Ovary (tissue), 7 donors: ENCODE measurements at regions not wholly inside any gene's neighbourhood (a gene's known extent, or its start where the extent isn't known, plus 50 kb on each side); places are given as distances from the start of the nearest gene placed in this dataset.

ENCODE experiments used
- DNase-seq, 5 donors: peaks; one replicate each; pipeline ENCODE4 v3.0.0-alpha.2; 2019 to 2020
- H3K27ac ChIP-seq, 2 donors: fragments of 200-600 bp; one replicate each; pipeline versions ENCODE4 v1.5.1 to v1.8.0; 2019 to 2022
- H3K27me3 ChIP-seq: fragments of 200-600 bp; one replicate; pipeline ENCODE4 v1.8.0; 2022
- H3K36me3 ChIP-seq: fragments of 200-600 bp; sonication (generic); one replicate; pipeline ENCODE4 v1.5.1; 2019
- H3K4me1 ChIP-seq: one replicate; pipeline ENCODE4 v1.8.1; 2013; ENCODE audit warnings: mild to moderate bottlenecking, moderate library complexity; ENCODE audit not compliant: insufficient read depth
- H3K4me3 ChIP-seq: fragments of 200-600 bp; sonication (generic); one replicate; pipeline ENCODE4 v1.5.1; 2017
- H3K9me3 ChIP-seq, 2 donors: fragments of 200-600 bp in 1 of 2; sonication (generic) in 1 of 2; one replicate each; pipeline versions ENCODE4 v1.5.1 to v1.8.1; 2013 to 2019; ENCODE audit warnings: mild to moderate bottlenecking in 1 of 2, moderate library complexity in 1 of 2
- CTCF ChIP-seq, 3 donors: fragments of 450-650 bp in 2 of 3; fragments of 200-600 bp in 1 of 3; IDR thresholded peaks; one replicate each; pipeline versions ENCODE4 v1.5.1 to v1.8.0; 2016 to 2022; ENCODE audit warnings: antibody characterized with exemption in 3 of 3, mild to moderate bottlenecking in 1 of 3
- EP300 ChIP-seq: sonication (generic); formaldehyde crosslinking; IDR thresholded peaks from one replicate; pipeline ENCODE4 v1.6.1; 2017; ENCODE audit warnings: antibody characterized with exemption
- POLR2A ChIP-seq: fragments of 450-650 bp; IDR thresholded peaks from one replicate; pipeline ENCODE4 v1.6.1; 2017; ENCODE audit warnings: antibody characterized with exemption, mild to moderate bottlenecking, moderate library complexity
- WGBS, 3 donors: extraction: QIAGEN DNeasy Blood & Tissue Kit in 1 of 3; methylation state at CpG; one replicate each; pipeline versions ENCODE4 v1.1.5 to v1.1.7; 2013 to 2017; 5-methylcytosine and 5-hydroxymethylcytosine counted together
- intact Hi-C, 4 donors: fragments of 100-400 bp; cut with DNase I; formaldehyde crosslinking; loops; one replicate each; pipeline versions ENCODE4 v1.11.0 to v1.15.1; 2022 to 2023
- donor health status: DM: no; HTN: no; CAD: no; lungs with moderate emphysema.
- donor health status: DM: no; HTN: no; CAD: no.
- donor health status: Bipolar disorder and iron deficiency.
- donor health status: DM: no; HTN: no; CAD: no.
- donor health status: DM: yes; HTN: yes; CAD: no.

GRCh38 chr4:96112631-96113030 is 272.7 kb downstream of the PDHA2 start:
- no peak for DNase-seq
- H3K9me3 ChIP-seq, result no peaks in the 10 kb centered on the region
- no peak overlapping the region for H3K4me3 ChIP-seq
- no peaks in the 10 kb centered on the region for H3K36me3 ChIP-seq
- no peaks in the 10 kb centered on the region for H3K4me1 ChIP-seq
- TF ChIP-seq POLR2A, result no peak
- no peak for TF ChIP-seq EP300
- no peak for TF ChIP-seq CTCF (IDR thresholded peaks at IDR 0.05)
- no peaks in the 10 kb centered on the region for H3K27me3 ChIP-seq
- no peak overlapping the region for H3K27ac ChIP-seq
- intact Hi-C loops, result no loop called here

- no peak for TF ChIP-seq EP300
- TF ChIP-seq POLR2A, result no peak
- no peak for TF ChIP-seq CTCF (IDR thresholded peaks at IDR 0.05)
- H3K4me3 ChIP-seq, result no peak overlapping the region
- H3K27ac ChIP-seq, result no peak overlapping the region
- H3K27me3 ChIP-seq, result no peaks in the 10 kb centered on the region
- no peaks in the 10 kb centered on the region for H3K9me3 ChIP-seq
- no peaks in the 10 kb centered on the region for H3K4me1 ChIP-seq
- WGBS, 3 donors, result 72 to 88% (median 85%) methylated on average over 1 of the region's 1 CpG
- no peaks in the 10 kb centered on the region for H3K36me3 ChIP-seq
- intact Hi-C loops, result no loop called here
- no peak for DNase-seq
Measured at GRCh38 chr4:96120206-96120605, 280.3 kb downstream of the PDHA2 start.

DNA sequence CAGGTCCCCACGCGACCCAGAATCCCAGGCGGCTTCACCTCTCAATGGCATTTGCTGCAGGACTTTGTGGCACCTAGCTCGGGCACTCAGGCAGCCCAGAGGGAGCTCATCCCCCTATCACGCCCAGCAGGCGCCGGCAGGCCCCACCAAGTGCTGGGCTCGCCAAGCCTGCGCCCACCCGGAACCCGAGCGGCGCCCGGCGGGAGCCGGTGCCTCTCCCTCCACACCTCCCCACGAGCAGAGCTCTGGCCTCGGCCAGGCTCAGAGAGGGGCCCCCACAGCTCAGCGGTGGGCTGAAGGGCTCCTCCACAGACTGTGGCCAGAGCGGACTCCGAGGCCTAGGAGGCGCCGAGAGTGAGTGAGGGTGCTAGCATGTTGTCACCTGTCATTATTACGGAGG is 286.3 kb downstream of the PDHA2 start:
- TF ChIP-seq CTCF (IDR thresholded peaks at IDR 0.05) (no peak), POLR2A (no peak), EP300 (no peak)
- Histone ChIP-seq H3K36me3 (no peaks in the 10 kb centered on the region), H3K27ac (no peak overlapping the region), H3K4me1 (no peaks in the 10 kb centered on the region), H3K4me3 (no peak overlapping the region), H3K27me3 (no peaks in the 10 kb centered on the region), H3K9me3 (no peaks in the 10 kb centered on the region)
- intact Hi-C loops, result no loop called here
- DNase-seq, result no peak
- 96 to 97% (median 96%) methylated on average over 24 of the region's 24 CpGs for WGBS, 3 donors

GRCh38 chr4:96131186-96131585 is 291.3 kb downstream of the PDHA2 start:
- Histone ChIP-seq H3K9me3 (no peaks in the 10 kb centered on the region), H3K36me3 (no peaks in the 10 kb centered on the region), H3K27ac (no peak overlapping the region), H3K4me3 (no peak overlapping the region), H3K4me1 (no peaks in the 10 kb centered on the region), H3K27me3 (no peaks in the 10 kb centered on the region)
- no peak for TF ChIP-seq EP300
- TF ChIP-seq POLR2A, result no peak
- TF ChIP-seq CTCF (IDR thresholded peaks at IDR 0.05), result no peak
- no peak for DNase-seq
- WGBS, 3 donors, result 30 to 45% (median 42%) methylated on average over 1 of the region's 1 CpG
- intact Hi-C loops, result no loop called here

DNA sequence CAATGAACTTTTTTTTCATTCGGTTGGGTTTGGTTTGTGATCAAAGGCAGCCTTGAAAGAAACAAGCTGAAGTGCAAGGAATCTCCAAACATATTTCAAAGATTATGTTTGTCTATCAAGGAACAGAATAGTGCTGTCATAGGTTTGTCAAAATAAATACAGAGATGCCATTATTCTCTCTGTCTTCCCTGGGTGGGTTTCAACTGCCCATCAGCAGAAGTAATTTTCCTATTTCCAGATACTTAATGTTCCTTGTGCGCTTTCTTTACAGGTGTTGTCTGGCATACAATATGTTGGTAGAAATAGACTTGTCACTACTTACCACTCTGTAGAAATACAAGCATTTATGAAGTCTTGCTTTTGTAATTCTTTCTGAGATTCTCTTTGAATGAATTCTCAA is 294.9 kb downstream of the PDHA2 start:
- intact Hi-C loops, result no loop called here
- no peak for TF ChIP-seq EP300
- no peak for TF ChIP-seq POLR2A
- no peak for TF ChIP-seq CTCF (IDR thresholded peaks at IDR 0.05)
- WGBS, 3 donors, result 91 to 94% (median 93%) methylated on average over 2 of the region's 2 CpGs
- Histone ChIP-seq H3K36me3 (no peaks in the 10 kb centered on the region), H3K27me3 (no peaks in the 10 kb centered on the region), H3K4me1 (no peaks in the 10 kb centered on the region), H3K27ac (no peak overlapping the region), H3K9me3 (no peaks in the 10 kb centered on the region), H3K4me3 (no peak overlapping the region)
- no peak for DNase-seq
